Activated CD8-positive, alpha-beta memory T cell treated with anti-CD3 and anti-CD28 coated beads for 4 hours (primary cell): ENCODE measurements at regions not wholly inside any gene's neighbourhood (a gene's known extent, or its start where the extent isn't known, plus 50 kb on each side); places are given as distances from the start of the nearest gene placed in this dataset.

ENCODE experiments used
- DNase-seq, 2 donors: peaks; one replicate each; pipeline ENCODE4 v3.0.0-alpha.2; 2020; ENCODE audit warnings: low read depth in 2 of 2

DNA sequence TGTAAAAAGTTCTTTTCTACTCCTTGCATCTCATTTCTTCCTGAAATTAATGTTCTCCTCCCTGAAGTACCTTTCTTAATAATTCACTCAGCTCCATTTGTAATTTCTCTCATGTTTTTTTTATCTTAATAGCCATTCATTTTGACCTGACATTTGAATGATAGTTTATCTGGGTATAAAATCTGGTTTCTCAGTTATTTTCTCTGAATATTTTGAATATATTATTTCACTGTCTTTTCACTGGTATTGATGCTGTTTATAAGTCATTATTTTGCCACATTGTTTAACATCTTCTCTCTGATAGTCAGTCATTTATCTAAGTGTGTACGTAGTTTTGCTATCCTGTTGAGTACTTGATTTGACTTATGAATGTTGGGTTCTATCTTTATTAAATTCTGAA, 68.8 kb upstream of the ARHGAP18 start:
- DNase-seq, result no peak

DNA sequence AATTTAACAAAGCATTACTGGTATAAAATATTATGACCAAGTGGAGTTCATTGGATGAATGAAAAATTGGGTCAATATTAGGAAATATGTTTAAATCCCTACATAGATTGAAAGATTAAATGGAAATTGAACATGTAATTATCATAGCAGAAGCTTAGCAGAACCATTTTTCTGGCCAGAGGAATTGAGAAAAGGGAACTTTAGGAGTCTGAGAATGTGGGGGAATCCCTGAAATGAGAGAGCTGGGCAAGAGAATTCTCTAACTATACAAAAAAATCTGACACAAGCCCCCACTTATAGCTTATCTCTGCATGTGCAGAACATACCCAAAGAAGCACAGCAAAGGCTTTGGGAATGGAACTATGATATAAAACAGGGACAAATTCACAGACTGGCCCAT, 67.4 kb upstream of the ARHGAP18 start:
- DNase-seq, result no peak

DNA sequence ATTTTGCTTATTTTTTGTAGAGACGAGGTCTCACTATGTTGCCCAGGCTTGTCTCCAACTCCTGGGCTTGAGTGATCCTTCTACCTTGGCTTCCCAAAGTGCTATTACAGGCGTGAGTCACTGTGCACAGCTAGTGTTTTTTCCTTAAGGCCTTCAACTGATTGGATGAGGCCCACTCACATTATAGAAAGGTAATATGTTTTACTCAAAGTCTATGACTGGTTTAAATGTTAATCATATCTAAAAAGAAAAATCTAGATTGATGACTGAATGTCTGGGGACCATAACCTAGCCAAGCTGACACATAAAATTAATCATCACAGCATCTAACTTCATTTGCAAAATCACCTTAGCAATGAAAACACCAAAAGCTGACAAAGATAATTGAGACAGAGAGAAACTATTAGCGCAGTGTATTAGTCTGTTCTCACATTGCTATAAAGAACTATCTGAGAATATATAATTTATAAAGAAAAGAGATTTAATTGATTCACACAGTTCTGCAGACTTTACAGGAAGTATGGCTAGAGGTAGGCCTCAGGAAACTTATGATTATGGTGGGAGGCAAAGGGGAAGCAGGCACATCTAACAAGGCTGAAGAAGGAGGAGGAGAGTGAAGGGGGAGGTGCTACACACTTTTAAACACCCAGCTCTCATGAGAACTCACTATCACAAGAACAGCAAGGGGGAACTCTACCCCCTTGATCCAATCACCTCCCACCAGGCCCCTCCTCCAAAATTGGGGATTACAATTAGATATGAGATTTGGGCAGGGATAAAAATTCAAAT, 66.8 kb upstream of the ARHGAP18 start:
- DNase-seq, result no peak

DNA sequence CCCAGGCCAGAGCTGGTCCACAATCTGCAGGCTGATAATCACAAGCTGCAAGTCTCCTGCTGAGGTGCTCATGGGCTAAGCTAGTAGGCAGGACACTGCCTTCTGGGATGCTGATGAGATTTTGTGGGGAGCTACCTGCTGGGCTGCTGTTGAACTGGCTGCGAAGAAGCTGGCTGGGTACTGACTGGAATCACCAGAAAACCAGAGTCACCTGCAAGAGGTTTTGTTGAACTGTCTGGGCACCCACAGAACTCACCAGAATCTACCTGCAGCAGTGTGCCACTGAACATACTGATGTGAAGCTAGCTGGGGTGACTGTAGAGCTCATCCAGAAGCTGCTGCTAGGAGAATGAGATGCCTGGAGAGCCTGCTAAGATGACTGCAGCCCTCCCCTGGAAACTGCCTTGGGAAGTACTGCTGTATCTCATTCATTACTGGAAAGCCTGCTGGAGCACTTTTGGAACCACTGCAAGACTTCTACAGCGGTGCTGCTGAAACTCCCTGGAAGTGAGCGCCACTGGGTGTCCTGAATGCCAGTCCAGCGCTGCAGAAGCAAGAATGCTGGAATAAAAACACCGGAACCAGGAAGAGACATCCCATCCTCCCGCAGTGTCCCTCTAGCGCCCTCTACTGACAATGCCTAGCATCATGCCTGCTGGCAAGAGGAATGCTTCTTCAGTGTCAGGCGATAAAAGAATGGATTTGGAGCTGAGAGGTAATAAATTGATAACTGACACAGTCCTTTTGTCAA, 64.9 kb upstream of the ARHGAP18 start:
- peak in 1 of 2 donors; percentile 11 for DNase-seq

DNA sequence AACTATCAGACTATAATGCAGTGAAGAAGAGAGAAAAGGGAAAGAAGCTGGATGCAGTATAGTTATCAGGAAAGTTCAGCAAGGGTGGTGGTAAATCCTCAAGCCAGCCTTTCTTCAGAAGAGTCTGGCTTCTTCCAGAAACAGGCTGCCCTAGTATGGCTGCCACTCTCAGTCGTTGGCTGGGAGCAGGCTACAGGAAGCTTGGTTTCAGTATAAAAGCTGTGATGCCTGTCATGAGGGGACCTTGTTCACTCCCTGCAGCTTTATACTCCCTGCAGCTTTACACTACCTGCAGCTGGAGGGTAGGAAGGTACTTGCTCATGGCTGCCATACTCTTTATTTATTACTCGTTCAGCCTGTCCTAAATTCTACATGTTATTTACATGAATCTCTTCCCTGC, 63.3 kb upstream of the ARHGAP18 start:
- no peak for DNase-seq

DNA sequence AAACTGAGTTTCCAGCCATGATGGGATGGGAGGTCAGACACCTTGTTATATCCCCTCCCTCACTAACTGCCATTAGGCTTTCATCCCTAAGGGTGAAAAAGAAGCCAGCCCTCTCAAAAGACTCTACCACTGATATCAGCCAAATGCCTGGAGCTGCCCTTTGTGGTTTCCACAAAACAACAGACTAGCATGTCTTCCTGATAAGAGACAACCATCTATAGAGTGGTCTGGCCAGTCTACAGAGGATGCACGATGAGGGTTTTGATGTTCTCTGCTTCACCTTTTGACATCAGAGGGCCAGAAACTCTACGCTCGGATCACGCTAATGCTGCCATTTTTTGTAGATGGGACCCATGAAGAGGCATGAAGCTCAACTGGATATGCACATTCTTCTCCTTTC, 61.7 kb upstream of the ARHGAP18 start:
- DNase-seq, result no peak

DNA sequence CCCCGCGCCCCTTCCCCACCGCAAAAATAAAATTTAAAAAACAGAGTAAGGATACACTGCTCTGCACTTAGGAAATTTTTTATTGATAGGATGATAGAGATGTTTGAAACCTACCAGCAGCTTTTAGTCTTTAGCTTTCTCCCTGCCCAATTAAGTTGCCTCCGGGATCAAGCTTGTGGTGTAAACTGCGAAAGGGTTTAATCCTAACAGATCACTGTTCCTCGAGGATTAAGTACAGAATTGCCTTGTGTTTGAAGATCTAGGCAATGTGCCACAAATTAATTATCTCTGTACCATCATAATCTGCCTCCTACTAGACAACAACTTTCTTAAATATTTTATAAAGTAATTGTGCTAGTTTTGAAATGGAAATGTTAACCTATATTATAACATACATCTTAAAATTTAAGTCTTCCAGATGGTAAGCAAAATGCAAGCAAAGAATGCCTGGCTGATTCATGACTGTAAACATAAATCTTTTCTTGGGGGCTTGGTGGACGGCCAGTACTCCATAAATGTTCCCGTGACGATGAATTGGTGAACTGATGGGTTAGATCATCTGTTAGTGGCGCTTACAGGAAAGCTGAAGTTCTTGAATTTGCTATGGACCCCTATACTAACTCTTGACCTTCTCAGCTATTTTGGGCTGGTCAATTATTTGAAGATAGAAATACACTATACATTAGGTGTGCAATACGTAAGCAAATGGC, 58.0 kb upstream of the ARHGAP18 start:
- no peak for DNase-seq

DNA sequence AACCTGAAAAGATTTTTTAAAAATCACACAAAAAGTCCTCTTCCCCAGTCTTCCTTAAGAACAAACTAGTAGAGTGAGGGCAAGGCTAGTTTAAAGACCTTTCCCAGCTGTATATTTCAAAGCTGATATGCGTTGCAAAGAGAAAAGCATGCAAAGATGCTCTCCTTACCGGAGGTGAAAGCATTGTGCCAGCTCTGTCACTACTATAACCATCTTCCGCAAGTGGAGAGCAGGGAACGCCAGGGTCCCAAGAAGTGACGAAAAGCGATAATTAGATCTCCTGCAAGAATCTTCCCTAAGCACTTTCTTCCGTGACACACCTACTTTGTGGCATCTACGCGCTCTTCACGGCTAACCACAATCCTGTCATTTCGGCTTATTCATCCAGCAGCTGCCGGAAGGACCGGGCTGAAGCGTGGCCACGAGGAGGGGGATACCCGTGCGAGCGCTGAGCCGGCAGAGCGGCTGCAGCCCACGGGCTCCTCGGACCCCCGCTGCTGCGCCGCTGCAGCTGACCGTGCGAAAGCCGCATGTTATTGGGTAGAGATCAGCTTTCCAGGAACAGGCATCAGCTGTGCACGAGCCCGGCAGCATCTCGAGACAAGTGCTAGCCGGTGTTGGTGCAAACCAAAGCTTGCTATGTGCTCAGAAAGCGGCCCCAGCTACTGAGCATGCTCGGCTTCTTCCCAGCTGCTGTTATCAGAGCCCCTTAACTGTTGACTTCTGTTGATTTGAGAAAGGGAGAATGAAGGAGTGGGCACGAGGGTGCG, 57.2 kb upstream of the ARHGAP18 start:
- peak; percentile 20 to 50 for DNase-seq

DNA sequence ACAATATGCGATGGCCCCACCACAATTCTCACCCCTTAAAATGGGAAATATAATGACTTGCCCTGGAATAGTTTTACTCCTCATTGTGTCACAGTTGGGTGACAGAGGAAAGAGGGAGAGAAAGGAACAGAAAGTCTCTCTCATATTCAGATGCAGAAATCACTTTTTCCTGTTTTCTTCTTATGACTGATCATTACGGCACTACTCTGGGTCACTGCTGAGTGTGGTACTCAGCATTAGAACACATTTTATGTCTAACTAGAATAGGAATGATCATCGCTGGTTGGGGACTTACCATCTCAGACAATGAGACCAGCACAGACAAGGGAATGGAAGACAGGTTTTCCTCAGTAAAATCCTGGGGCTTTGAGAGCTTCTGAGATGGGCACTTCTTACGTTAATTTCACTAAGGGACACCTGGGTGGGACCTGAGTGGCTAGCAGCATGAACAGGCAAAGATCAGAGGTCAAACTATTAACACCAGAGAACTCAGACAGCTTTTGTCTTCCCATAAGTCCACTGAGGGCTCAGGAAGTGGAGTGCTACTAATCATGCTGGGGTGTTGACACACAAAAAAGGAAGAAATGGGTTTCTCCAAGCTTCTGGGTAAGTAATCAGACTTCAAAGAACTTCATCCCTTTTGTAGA, 54.9 kb upstream of the ARHGAP18 start:
- DNase-seq, result no peak

DNA sequence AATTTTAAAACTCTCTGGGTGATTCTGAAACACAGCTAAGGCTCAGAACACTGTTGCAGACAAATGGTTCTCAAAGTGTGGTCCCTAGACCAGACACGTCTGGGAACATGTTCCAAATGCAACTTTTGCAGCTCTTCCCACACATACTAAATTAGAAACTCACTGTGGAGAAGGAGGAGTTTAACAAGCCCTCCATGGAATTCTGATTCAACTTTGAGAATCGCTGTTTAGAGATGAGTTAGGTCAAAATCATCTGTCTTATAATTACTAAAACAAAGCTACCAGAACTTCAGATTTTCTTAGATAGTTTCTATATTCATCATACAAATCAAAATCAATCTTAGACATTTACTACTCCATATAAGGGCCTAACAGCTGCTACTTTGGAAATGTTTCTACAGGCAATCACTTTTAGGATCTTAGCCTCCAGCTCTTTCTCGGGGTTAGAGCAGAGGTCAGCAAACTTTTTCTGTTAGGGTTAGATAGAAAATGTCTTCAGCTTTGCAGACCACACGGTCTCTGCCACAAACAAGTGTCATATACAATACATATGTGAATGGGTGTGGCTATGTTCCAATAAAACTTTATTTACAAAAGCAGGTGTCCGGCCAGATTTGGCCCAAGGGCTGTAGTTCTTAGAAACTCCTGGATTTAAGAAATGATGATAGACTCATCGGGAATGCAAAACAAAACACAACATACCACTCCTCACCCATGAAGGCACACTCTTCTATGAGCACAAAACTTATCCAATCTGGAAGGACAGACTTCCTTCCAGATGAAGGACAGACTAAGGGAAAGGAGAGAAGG, 50.0 kb upstream of the ARHGAP18 start:
- no peak for DNase-seq
